WTC11 (cell line): ENCODE measurements at regions not wholly inside any gene's neighbourhood (a gene's known extent, or its start where the extent isn't known, plus 50 kb on each side); places are given as distances from the start of the nearest gene placed in this dataset.
A peak's percentile ranks its signal among the peaks of the same experiment; 100 is the strongest.

ENCODE experiments used
- ATAC-seq: fragments of 200-7000 bp; cut with Tn5 transposase; 2 replicates; pipeline ENCODE4 v1.10.0; 2021; ENCODE audit warnings: mild to moderate bottlenecking, moderate library complexity
- CTCF ChIA-PET: fragments of 300-600 bp; sonication (Branson Sonifier 250); formaldehyde crosslinking; loops from one replicate; lab custom pipeline; 2021; ENCODE audit warnings: antibody characterized with exemption; lab: Charles Lee
- POLR2A ChIA-PET: fragments of 350-600 bp; sonication (Branson Sonifier 250); formaldehyde crosslinking; loops from one replicate; lab custom pipeline; 2021; ENCODE audit warnings: antibody characterized with exemption; lab: Charles Lee
- DNase-seq: peaks from one replicate; pipeline ENCODE4 v3.0.0; 2021; ENCODE audit warnings: low spot score
- H3K27ac Mint-ChIP-seq: 2 replicates; pipeline ENCODE4 v1.8.0; 2021; ENCODE audit warnings: mixed read lengths
- H3K27me3 Mint-ChIP-seq: 2 replicates; pipeline ENCODE4 v1.8.0; 2021; ENCODE audit warnings: low read depth, mild to moderate bottlenecking, moderate library complexity, mixed read lengths
- H3K36me3 Mint-ChIP-seq: 2 replicates; pipeline ENCODE4 v1.8.0; 2021; ENCODE audit warnings: mixed read lengths
- H3K4me1 Mint-ChIP-seq: 2 replicates; pipeline ENCODE4 v1.8.0; 2022; ENCODE audit warnings: mixed read lengths
- H3K4me3 Mint-ChIP-seq: 2 replicates; pipeline ENCODE4 v1.8.0; 2021; ENCODE audit warnings: mild to moderate bottlenecking, moderate library complexity, mixed read lengths
- H3K9me3 Mint-ChIP-seq: 2 replicates; pipeline ENCODE4 v1.8.0; 2021; ENCODE audit warnings: mixed read lengths
- AR ChIP-seq: fragments of 250-450 bp; sonication (Bioruptor Pico); IDR thresholded peaks from 2 replicates; pipeline ENCODE4 v1.9.0; 2021; ENCODE audit warnings: mild to moderate bottlenecking
- ATF1 ChIP-seq: sonication (generic); formaldehyde crosslinking; IDR thresholded peaks from 2 replicates; pipeline ENCODE4 v1.8.1; 2023; ENCODE audit warnings: mild to moderate bottlenecking, moderate library complexity, missing genetic modification reagents
- ATF3 ChIP-seq: sonication (generic); formaldehyde crosslinking; conservative IDR thresholded peaks from 2 replicates; pipeline ENCODE4 v1.8.1; 2022; ENCODE audit warnings: mild to moderate bottlenecking, missing genetic modification reagents
- CBFB ChIP-seq: sonication (generic); formaldehyde crosslinking; IDR thresholded peaks from 2 replicates; pipeline ENCODE4 v1.8.1; 2022; ENCODE audit warnings: mild to moderate bottlenecking, low read depth, missing genetic modification reagents
- E2F1 ChIP-seq: sonication (generic); formaldehyde crosslinking; IDR thresholded peaks from 2 replicates; pipeline ENCODE4 v1.8.0; 2022; ENCODE audit warnings: mild to moderate bottlenecking, missing genetic modification reagents
- ELF4 ChIP-seq: sonication (generic); formaldehyde crosslinking; IDR thresholded peaks from 2 replicates; pipeline ENCODE4 v1.8.1; 2022; ENCODE audit warnings: low read depth, mild to moderate bottlenecking, moderate library complexity, missing genetic modification reagents
- ETV6 ChIP-seq: sonication (generic); formaldehyde crosslinking; IDR thresholded peaks from 2 replicates; pipeline ENCODE4 v1.8.1; 2022; ENCODE audit warnings: mild to moderate bottlenecking, missing genetic modification reagents
- NFE2L1 ChIP-seq: sonication (generic); formaldehyde crosslinking; IDR thresholded peaks from 2 replicates; pipeline ENCODE4 v1.8.1; 2023; ENCODE audit warnings: missing genetic modification reagents
- NR1H2 ChIP-seq: sonication (generic); formaldehyde crosslinking; IDR thresholded peaks from 2 replicates; pipeline ENCODE4 v1.9.0; 2021; ENCODE audit warnings: mild to moderate bottlenecking, moderate library complexity, missing genetic modification reagents
- SMAD4 ChIP-seq: sonication (generic); formaldehyde crosslinking; IDR thresholded peaks from 2 replicates; pipeline ENCODE4 v1.8.0; 2022; ENCODE audit warnings: mild to moderate bottlenecking, missing genetic modification reagents
- STAT6 ChIP-seq: sonication (generic); formaldehyde crosslinking; conservative IDR thresholded peaks from 2 replicates; pipeline ENCODE4 v1.8.1; 2023; ENCODE audit warnings: mild to moderate bottlenecking, low read depth, missing genetic modification reagents, moderate library complexity
- TEAD1 ChIP-seq: sonication (generic); formaldehyde crosslinking; IDR thresholded peaks from 2 replicates; pipeline ENCODE4 v1.8.0; 2022; ENCODE audit warnings: mild to moderate bottlenecking, missing genetic modification reagents
- USF2 ChIP-seq: sonication (generic); formaldehyde crosslinking; IDR thresholded peaks from 2 replicates; pipeline ENCODE4 v1.8.1; 2023; ENCODE audit warnings: mild to moderate bottlenecking, missing genetic modification reagents, moderate library complexity
- ZBTB43 ChIP-seq: sonication (generic); formaldehyde crosslinking; IDR thresholded peaks from 2 replicates; pipeline ENCODE4 v1.8.1; 2023; ENCODE audit warnings: mild to moderate bottlenecking, missing genetic modification reagents
- ZNF219 ChIP-seq: sonication (generic); formaldehyde crosslinking; IDR thresholded peaks from 2 replicates; pipeline ENCODE4 v1.8.0; 2023; ENCODE audit warnings: missing genetic modification reagents, mild to moderate bottlenecking, borderline replicate concordance
- TF ChIP-seq, protein P1 (sequence below): sonication (generic); formaldehyde crosslinking; IDR thresholded peaks from 2 replicates; pipeline ENCODE4 v1.8.1; 2022; ENCODE audit warnings: low read depth, mild to moderate bottlenecking, moderate library complexity, missing genetic modification reagents, borderline replicate concordance
- TF ChIP-seq, protein P2 (sequence below): sonication (generic); formaldehyde crosslinking; IDR thresholded peaks from 2 replicates; pipeline ENCODE4 v1.8.0; 2022; ENCODE audit warnings: mild to moderate bottlenecking, missing genetic modification reagents
- TF ChIP-seq, protein P3 (sequence below): sonication (generic); formaldehyde crosslinking; IDR thresholded peaks from 2 replicates; pipeline ENCODE4 v1.8.0; 2022; ENCODE audit warnings: mild to moderate bottlenecking, missing genetic modification reagents
- TF ChIP-seq, protein P4 (sequence below): fragments of 250-450 bp; sonication (Bioruptor Pico); conservative IDR thresholded peaks from 2 replicates; pipeline ENCODE4 v1.9.0; 2021; ENCODE audit warnings: mild to moderate bottlenecking
- TF ChIP-seq, protein P5 (sequence below): fragments of 250-450 bp; sonication (Bioruptor Pico); IDR thresholded peaks from 2 replicates; pipeline ENCODE4 v1.9.0; 2021; ENCODE audit warnings: mild to moderate bottlenecking

GRCh38 chr6:121932076-121932991, 467.1 kb upstream of the HSF2 start:
- DNase-seq = peak; percentile 69
- peaks cover 10% of the 10 kb centered on the region for H3K9me3 Mint-ChIP-seq
- peak overlapping the region; percentile 98 for H3K27ac Mint-ChIP-seq
- ChIA-PET CTCF (interaction anchor here (1.3 to 1.4 kb wide), 2 partner anchors 83 to 578 kb away, joined by 3 read pairs; no protein-coding TSS in a partner anchor), POLR2A (interaction anchor here (0.8 kb wide), 1 partner anchor 497 kb away, joined by 3 read pairs; the partner anchor contains the start of gene GJA1)
- peaks cover 46% of the 10 kb centered on the region for H3K4me1 Mint-ChIP-seq
- H3K36me3 Mint-ChIP-seq = peaks cover 13% of the 10 kb centered on the region
- H3K27me3 Mint-ChIP-seq = no peaks in the 10 kb centered on the region
- peak; percentile 98 for ATAC-seq
- peak overlapping the region; percentile 52 for H3K4me3 Mint-ChIP-seq
- TF ChIP-seq, protein P1, sequence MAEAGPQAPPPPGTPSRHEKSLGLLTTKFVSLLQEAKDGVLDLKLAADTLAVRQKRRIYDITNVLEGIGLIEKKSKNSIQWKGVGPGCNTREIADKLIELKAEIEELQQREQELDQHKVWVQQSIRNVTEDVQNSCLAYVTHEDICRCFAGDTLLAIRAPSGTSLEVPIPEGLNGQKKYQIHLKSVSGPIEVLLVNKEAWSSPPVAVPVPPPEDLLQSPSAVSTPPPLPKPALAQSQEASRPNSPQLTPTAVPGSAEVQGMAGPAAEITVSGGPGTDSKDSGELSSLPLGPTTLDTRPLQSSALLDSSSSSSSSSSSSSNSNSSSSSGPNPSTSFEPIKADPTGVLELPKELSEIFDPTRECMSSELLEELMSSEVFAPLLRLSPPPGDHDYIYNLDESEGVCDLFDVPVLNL (CRISPR knock-in tag) = no peak
- peak; percentile 93 for TF ChIP-seq ETV6
- TF ChIP-seq, protein P2, sequence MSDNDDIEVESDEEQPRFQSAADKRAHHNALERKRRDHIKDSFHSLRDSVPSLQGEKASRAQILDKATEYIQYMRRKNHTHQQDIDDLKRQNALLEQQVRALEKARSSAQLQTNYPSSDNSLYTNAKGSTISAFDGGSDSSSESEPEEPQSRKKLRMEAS = peak; percentile 78
- TF ChIP-seq E2F1 (CRISPR knock-in tag) = no peak
- TF ChIP-seq USF2 = peak; percentile 85
- TF ChIP-seq ATF1 (CRISPR knock-in tag) = no peak
- no peak for TF ChIP-seq STAT6 (CRISPR knock-in tag)
- peak; percentile 67; the same call in 1 of the 2 replicates for TF ChIP-seq TEAD1
- TF ChIP-seq ZNF219 (CRISPR knock-in tag) = no peak
- TF ChIP-seq ZBTB43 (CRISPR knock-in tag) = no peak
- no peak for TF ChIP-seq NFE2L1 (CRISPR knock-in tag)
- TF ChIP-seq SMAD4 = no peak
- TF ChIP-seq, protein P3, sequence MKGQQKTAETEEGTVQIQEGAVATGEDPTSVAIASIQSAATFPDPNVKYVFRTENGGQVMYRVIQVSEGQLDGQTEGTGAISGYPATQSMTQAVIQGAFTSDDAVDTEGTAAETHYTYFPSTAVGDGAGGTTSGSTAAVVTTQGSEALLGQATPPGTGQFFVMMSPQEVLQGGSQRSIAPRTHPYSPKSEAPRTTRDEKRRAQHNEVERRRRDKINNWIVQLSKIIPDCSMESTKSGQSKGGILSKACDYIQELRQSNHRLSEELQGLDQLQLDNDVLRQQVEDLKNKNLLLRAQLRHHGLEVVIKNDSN (CRISPR knock-in tag) = peak; percentile 86
- TF ChIP-seq AR (CRISPR knock-in tag) = no peak
- TF ChIP-seq, protein P4, sequence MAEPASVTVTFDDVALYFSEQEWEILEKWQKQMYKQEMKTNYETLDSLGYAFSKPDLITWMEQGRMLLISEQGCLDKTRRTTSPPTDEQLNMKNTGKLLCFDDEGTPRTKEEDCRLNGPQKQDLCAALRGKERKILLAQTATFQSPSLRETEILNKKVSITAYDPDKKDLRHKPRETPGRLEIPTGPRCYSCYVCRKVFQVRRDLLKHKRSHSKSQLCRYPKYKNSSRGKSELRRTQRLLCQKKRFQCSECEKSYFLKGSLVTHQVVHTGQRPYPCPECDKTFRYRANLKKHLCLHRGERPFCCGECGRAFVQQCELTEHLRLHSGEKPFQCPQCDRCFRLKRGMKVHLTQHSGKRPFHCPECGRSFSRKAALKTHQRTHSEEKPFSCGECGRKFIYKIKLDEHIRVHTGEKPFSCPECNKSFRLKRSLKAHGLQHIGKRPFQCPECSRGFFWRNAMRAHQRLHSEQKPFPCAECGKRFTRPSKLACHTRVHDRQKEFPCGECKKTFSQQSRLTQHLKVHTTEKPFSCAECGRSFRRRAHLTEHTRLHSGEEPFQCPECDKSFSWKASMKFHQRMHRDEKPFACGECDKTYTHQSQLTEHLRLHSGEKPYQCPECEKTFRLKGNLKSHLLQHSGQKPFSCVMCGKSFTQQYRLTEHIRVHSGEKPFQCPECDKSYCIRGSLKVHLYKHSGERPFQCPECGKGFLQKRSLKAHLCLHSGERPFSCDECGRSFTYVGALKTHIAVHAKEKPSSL (CRISPR knock-in tag) = no peak
- TF ChIP-seq, protein P5, sequence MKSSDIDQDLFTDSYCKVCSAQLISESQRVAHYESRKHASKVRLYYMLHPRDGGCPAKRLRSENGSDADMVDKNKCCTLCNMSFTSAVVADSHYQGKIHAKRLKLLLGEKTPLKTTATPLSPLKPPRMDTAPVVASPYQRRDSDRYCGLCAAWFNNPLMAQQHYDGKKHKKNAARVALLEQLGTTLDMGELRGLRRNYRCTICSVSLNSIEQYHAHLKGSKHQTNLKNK = no peak
- TF ChIP-seq ATF3 = no peak
- TF ChIP-seq ELF4 = no peak
- no peak for TF ChIP-seq NR1H2 (CRISPR knock-in tag)
- 0 out of 2 replicates have a peak, but pooled peaks have one; percentile 74 for TF ChIP-seq CBFB (CRISPR knock-in tag)
